ENCODE measurements at regions not wholly inside any gene's neighbourhood (a gene's known extent, or its start where the extent isn't known, plus 50 kb on each side); places are given as distances from the start of the nearest gene placed in this dataset.

DNA sequence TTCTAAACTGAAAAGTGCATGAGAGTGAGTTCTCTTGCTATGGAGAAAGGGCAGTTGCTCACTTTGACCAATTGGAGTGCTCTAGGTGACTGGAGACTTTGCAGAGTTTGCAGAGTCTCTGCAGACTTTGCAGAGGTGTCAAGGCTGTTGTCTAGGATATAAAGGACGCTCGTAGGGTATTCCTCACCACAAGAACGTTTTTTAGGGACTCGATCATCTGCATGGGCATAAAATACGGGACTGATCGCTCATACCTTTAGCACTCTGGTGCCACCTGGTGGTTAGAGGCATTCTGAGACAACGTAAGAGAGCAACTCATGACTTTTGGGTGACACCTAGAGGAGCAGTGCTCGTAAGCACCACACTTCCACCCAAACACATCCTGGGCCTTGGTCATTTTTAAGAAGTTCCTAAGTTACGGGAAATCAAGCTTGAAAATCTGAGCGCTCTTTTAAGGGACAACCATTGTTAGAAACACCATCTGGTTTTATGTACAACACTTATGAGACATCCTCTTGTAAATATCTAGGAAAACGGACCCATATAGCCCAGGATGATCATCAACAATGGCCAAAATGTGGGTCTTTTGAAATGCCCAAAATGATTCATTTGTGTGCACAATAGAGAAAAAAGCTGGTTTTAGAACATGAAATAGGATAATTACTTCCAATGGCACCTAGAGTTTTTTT is 51.6 kb upstream of the XCR1 start:
- peak; percentile 100 for DNase-seq (ENCODE audit: low spot score)
- peak; percentile 98 for ATAC-seq (ENCODE audit: low FRiP score)
- TF ChIP-seq, protein P1, sequence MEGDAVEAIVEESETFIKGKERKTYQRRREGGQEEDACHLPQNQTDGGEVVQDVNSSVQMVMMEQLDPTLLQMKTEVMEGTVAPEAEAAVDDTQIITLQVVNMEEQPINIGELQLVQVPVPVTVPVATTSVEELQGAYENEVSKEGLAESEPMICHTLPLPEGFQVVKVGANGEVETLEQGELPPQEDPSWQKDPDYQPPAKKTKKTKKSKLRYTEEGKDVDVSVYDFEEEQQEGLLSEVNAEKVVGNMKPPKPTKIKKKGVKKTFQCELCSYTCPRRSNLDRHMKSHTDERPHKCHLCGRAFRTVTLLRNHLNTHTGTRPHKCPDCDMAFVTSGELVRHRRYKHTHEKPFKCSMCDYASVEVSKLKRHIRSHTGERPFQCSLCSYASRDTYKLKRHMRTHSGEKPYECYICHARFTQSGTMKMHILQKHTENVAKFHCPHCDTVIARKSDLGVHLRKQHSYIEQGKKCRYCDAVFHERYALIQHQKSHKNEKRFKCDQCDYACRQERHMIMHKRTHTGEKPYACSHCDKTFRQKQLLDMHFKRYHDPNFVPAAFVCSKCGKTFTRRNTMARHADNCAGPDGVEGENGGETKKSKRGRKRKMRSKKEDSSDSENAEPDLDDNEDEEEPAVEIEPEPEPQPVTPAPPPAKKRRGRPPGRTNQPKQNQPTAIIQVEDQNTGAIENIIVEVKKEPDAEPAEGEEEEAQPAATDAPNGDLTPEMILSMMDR (IDR thresholded peaks at IDR 0.05), result peak in 2 of 3 donors; percentile 83 to 92
